K562 (cell line): ENCODE measurements at regions not wholly inside any gene's neighbourhood (a gene's known extent, or its start where the extent isn't known, plus 50 kb on each side); places are given as distances from the start of the nearest gene placed in this dataset.

Experiments
- CREM ChIP-seq: IDR thresholded peaks from 2 replicates; pipeline ENCODE4 v1.6.1; 2014; ENCODE audit warnings: antibody characterized with exemption, low read depth
- MAZ ChIP-seq, 2 experiments: fragments of 450-650 bp in 1 of 2; sonication (generic) in 1 of 2; formaldehyde crosslinking; IDR thresholded peaks in 1 of 2; conservative IDR thresholded peaks in 1 of 2; 2 replicates each; pipeline versions ENCODE4 v1.4.0 to v1.5.0; 2020; ENCODE audit warnings: mild to moderate bottlenecking in 1 of 2, missing genetic modification reagents in 1 of 2
- NR4A1 ChIP-seq, 2 experiments: fragments of 250-450 bp in 1 of 2; fragments of 450-650 bp in 1 of 2; sonication (Bioruptor Pico) in 1 of 2; IDR thresholded peaks; 2 replicates each; pipeline versions ENCODE4 v1.4.0 to v1.6.1; 2016 to 2020; ENCODE audit warnings: mild to moderate bottlenecking in 2 of 2, missing compliant biosample characterization in 1 of 2, missing genetic modification characterization in 1 of 2, moderate library complexity in 1 of 2
- RBM25 ChIP-seq: fragments of 200-400 bp; formaldehyde crosslinking; IDR thresholded peaks from 2 replicates; pipeline ENCODE4 v1.6.1; 2018; ENCODE audit warnings: low read length, low read depth, moderate library complexity; ENCODE audit not compliant: severe bottlenecking
- SMC3 ChIP-seq: conservative IDR thresholded peaks from 2 replicates; pipeline ENCODE4 v1.6.1; 2011; ENCODE audit warnings: low read depth, low read length, improper control_type of control experiment; ENCODE audit not compliant: insufficient read depth
- SRSF3 ChIP-seq: fragments of 200-400 bp; formaldehyde crosslinking; IDR thresholded peaks from 2 replicates; pipeline ENCODE4 v1.6.1; 2016; ENCODE audit warnings: mild to moderate bottlenecking, low read length, moderate library complexity; ENCODE audit not compliant: insufficient read depth
- ZBTB26 ChIP-seq: fragments of 450-650 bp; formaldehyde crosslinking; IDR thresholded peaks from 2 replicates; pipeline ENCODE4 v1.4.0; 2022; ENCODE audit warnings: missing genetic modification characterization
- ZNF324 ChIP-seq: fragments of 250-450 bp; sonication (Bioruptor Pico); IDR thresholded peaks from 2 replicates; pipeline ENCODE4 v1.4.0; 2020; ENCODE audit warnings: mild to moderate bottlenecking
- ZNF76 ChIP-seq: fragments of 250-450 bp; sonication (Bioruptor Pico); IDR thresholded peaks from 2 replicates; pipeline ENCODE4 v1.4.0; 2020; ENCODE audit warnings: mild to moderate bottlenecking, moderate library complexity, borderline replicate concordance
- ZNF764 ChIP-seq: fragments of 250-450 bp; sonication (Bioruptor Pico); IDR thresholded peaks from 2 replicates; pipeline ENCODE4 v1.4.0; 2020; ENCODE audit warnings: low read depth, mild to moderate bottlenecking, moderate library complexity
- TF ChIP-seq, protein P1 (sequence below): fragments of 450-650 bp; IDR thresholded peaks from 2 replicates; pipeline ENCODE4 v1.6.1; 2018; ENCODE audit warnings: mild to moderate bottlenecking, low read depth; ENCODE audit not compliant: partially characterized antibody
- TF ChIP-seq, protein P2 (sequence below): fragments of 250-450 bp; sonication (Bioruptor Pico); IDR thresholded peaks from 2 replicates; pipeline ENCODE4 v1.8.0; 2021; ENCODE audit warnings: mild to moderate bottlenecking, moderate library complexity
- TF ChIP-seq, protein P3 (sequence below): sonication (generic); formaldehyde crosslinking; IDR thresholded peaks from 2 replicates; pipeline ENCODE4 v1.8.0; 2022; ENCODE audit warnings: missing genetic modification reagents, mild to moderate bottlenecking, moderate library complexity, borderline replicate concordance
- TF ChIP-seq, protein P4 (sequence below): sonication (generic); formaldehyde crosslinking; IDR thresholded peaks from 2 replicates; pipeline ENCODE4 v1.8.0; 2022; ENCODE audit warnings: mild to moderate bottlenecking, missing genetic modification reagents

GRCh38 chr7:10779465-10780399 lies 193.9 kb upstream of the PHF14 start (continued):
- TF ChIP-seq SRSF3 = no peak
- peak in 1 of 2 experiments; percentile 67; a peak in 2 of 4 replicates for TF ChIP-seq MAZ (CRISPR knock-in tag; conservative IDR thresholded peaks at IDR 0.05 in 1 of 2, IDR thresholded peaks at IDR 0.05 in 1 of 2)
- no peak for TF ChIP-seq ZNF324 (CRISPR knock-in tag)
- no peak for TF ChIP-seq ZNF764 (CRISPR knock-in tag)
- TF ChIP-seq NR4A1 (CRISPR knock-in tag; IDR thresholded peaks at IDR 0.05) = peak; percentile 21; the same call in 1 of the 2 replicates
- peak; percentile 69 for TF ChIP-seq NR4A1 (tag; IDR thresholded peaks at IDR 0.05)
- TF ChIP-seq, protein P1, sequence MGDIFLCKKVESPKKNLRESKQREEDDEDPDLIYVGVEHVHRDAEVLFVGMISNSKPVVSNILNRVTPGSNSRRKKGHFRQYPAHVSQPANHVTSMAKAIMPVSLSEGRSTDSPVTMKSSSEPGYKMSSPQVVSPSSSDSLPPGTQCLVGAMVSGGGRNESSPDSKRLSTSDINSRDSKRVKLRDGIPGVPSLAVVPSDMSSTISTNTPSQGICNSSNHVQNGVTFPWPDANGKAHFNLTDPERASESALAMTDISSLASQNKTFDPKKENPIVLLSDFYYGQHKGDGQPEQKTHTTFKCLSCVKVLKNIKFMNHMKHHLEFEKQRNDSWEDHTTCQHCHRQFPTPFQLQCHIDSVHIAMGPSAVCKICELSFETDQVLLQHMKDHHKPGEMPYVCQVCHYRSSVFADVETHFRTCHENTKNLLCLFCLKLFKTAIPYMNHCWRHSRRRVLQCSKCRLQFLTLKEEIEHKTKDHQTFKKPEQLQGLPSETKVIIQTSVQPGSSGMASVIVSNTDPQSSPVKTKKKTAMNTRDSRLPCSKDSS = no peak
- 0 out of 2 replicates have a peak, but pooled peaks have one; percentile 34 for TF ChIP-seq CREM
- no peak for TF ChIP-seq SMC3
- TF ChIP-seq ZBTB26 (CRISPR knock-in tag) = no peak
- TF ChIP-seq, protein P2, sequence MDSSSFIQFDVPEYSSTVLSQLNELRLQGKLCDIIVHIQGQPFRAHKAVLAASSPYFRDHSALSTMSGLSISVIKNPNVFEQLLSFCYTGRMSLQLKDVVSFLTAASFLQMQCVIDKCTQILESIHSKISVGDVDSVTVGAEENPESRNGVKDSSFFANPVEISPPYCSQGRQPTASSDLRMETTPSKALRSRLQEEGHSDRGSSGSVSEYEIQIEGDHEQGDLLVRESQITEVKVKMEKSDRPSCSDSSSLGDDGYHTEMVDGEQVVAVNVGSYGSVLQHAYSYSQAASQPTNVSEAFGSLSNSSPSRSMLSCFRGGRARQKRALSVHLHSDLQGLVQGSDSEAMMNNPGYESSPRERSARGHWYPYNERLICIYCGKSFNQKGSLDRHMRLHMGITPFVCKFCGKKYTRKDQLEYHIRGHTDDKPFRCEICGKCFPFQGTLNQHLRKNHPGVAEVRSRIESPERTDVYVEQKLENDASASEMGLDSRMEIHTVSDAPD (CRISPR knock-in tag) = no peak
- TF ChIP-seq, protein P3, sequence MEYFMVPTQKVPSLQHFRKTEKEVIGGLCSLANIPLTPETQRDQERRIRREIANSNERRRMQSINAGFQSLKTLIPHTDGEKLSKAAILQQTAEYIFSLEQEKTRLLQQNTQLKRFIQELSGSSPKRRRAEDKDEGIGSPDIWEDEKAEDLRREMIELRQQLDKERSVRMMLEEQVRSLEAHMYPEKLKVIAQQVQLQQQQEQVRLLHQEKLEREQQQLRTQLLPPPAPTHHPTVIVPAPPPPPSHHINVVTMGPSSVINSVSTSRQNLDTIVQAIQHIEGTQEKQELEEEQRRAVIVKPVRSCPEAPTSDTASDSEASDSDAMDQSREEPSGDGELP (CRISPR knock-in tag) = no peak
- TF ChIP-seq RBM25 = no peak
- peak; percentile 87 for TF ChIP-seq ZNF76 (CRISPR knock-in tag)
- TF ChIP-seq, protein P4, sequence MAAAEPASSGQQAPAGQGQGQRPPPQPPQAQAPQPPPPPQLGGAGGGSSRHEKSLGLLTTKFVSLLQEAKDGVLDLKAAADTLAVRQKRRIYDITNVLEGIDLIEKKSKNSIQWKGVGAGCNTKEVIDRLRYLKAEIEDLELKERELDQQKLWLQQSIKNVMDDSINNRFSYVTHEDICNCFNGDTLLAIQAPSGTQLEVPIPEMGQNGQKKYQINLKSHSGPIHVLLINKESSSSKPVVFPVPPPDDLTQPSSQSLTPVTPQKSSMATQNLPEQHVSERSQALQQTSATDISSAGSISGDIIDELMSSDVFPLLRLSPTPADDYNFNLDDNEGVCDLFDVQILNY (CRISPR knock-in tag) = no peak
